ENCODE measurements at regions not wholly inside any gene's neighbourhood (a gene's known extent, or its start where the extent isn't known, plus 50 kb on each side); places are given as distances from the start of the nearest gene placed in this dataset.

DNA sequence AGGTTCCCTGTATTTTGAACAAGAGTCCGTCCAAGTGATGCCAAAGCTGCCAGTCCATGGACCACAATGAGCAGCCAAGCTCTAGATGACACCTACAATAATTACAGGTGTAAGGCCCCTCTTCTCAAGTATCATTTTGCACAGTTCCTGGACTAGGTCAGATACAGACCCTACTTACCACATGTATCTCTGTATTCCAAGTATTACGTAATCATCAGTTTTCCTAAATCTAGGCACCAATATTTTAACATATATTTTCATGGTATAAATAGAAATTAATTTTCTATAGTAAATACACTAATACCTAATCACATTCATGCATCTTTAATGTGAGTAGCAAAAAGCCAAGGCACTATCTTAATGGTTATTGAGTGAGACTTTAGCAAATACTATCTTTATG is 157.0 kb upstream of the PRSS1 start:
- H3K27me3 ChIP-seq: no peaks in the 10 kb centered on the region
- no peaks in the 10 kb centered on the region for H3K36me3 ChIP-seq
- TF ChIP-seq, protein P1, sequence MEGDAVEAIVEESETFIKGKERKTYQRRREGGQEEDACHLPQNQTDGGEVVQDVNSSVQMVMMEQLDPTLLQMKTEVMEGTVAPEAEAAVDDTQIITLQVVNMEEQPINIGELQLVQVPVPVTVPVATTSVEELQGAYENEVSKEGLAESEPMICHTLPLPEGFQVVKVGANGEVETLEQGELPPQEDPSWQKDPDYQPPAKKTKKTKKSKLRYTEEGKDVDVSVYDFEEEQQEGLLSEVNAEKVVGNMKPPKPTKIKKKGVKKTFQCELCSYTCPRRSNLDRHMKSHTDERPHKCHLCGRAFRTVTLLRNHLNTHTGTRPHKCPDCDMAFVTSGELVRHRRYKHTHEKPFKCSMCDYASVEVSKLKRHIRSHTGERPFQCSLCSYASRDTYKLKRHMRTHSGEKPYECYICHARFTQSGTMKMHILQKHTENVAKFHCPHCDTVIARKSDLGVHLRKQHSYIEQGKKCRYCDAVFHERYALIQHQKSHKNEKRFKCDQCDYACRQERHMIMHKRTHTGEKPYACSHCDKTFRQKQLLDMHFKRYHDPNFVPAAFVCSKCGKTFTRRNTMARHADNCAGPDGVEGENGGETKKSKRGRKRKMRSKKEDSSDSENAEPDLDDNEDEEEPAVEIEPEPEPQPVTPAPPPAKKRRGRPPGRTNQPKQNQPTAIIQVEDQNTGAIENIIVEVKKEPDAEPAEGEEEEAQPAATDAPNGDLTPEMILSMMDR (IDR thresholded peaks at IDR 0.05): no peak
- no peaks in the 10 kb centered on the region for H3K4me1 ChIP-seq
- H3K27ac ChIP-seq: no peak overlapping the region
- no peaks in the 10 kb centered on the region for H3K9me3 ChIP-seq
- no peak overlapping the region for H3K4me3 ChIP-seq
- DNase-seq (ENCODE audit: low spot score): no peak

DNA sequence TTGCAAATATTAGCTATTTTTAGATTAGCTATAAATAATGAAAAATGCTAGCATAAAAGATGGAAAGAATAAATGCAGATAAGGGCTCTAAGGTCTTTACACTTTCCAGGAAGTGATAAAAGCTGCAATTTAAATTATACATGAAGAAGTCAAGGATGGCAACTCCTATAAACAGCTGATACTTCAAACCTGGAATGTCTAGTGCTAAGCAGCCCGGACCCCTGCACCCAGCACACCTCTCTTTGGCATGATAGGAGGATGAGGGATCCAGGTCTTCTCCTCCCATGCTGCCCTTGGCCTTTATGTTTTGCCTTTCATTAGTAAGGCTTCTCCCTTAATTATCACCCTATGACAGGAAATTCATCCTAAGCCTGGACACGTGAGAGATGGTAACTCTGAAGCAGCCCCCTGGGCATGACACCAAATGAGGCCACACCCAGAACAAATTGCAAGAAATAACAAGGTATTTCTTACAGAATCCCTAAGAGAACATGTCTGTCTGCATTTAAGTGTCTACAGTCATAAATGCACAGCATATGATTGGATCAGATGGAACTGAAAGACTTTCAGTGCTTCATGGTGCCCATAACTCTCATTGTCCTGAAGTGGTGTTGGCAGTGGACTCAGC is 158.3 kb upstream of the PRSS1 start:
- no peaks in the 10 kb centered on the region for H3K9me3 ChIP-seq
- H3K4me3 ChIP-seq: no peak overlapping the region
- no peaks in the 10 kb centered on the region for H3K4me1 ChIP-seq
- no peaks in the 10 kb centered on the region for H3K27me3 ChIP-seq
- TF ChIP-seq, protein P1 (IDR thresholded peaks at IDR 0.05): no peak
- DNase-seq (ENCODE audit: low spot score): no peak
- H3K27ac ChIP-seq: no peak overlapping the region
- no peaks in the 10 kb centered on the region for H3K36me3 ChIP-seq

- no peak overlapping the region for H3K27ac ChIP-seq
- no peak for DNase-seq (ENCODE audit: low spot score)
- no peaks in the 10 kb centered on the region for H3K36me3 ChIP-seq
- TF ChIP-seq, protein P1 (IDR thresholded peaks at IDR 0.05): no peak
- no peaks in the 10 kb centered on the region for H3K9me3 ChIP-seq
- H3K27me3 ChIP-seq: no peaks in the 10 kb centered on the region
- no peak overlapping the region for H3K4me3 ChIP-seq
- H3K4me1 ChIP-seq: no peaks in the 10 kb centered on the region
Observed at GRCh38 chr7:142590077-142590476, 159.2 kb upstream of the PRSS1 start.

DNA sequence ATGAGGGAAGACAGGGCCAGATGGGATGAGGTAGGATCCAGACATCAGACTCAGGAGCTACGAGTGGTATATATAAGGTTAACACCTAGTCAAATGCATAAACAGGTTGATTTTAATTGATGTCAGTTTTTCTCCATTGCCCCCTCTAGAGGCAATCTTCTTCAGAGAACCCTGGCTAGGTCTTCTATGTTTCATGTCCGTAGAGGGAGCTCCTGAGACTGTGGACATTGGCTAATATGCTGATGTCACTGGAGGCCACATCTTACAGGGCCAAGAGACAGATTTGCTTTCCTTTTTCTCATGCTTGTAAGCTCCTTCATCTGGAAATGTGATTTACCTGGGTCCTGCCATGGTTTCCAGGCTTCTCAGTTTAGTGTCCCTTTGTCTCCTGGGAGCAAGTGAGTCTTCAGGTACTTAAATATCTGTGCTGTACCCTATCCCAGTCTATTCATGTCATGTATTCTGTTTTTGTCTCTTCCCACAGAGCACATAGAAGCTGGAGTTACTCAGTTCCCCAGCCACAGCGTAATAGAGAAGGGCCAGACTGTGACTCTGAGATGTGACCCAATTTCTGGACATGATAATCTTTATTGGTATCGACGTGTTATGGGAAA is 161.6 kb upstream of the PRSS1 start:
- no peaks in the 10 kb centered on the region for H3K9me3 ChIP-seq
- no peak overlapping the region for H3K4me3 ChIP-seq
- TF ChIP-seq, protein P1 (IDR thresholded peaks at IDR 0.05): peak in 1 of 2 donors; percentile 50
- no peak overlapping the region for H3K27ac ChIP-seq
- no peaks in the 10 kb centered on the region for H3K36me3 ChIP-seq
- H3K4me1 ChIP-seq: no peaks in the 10 kb centered on the region
- DNase-seq (ENCODE audit: low spot score): no peak
- no peaks in the 10 kb centered on the region for H3K27me3 ChIP-seq

GRCh38 chr7:142586611-142587010 is 162.7 kb upstream of the PRSS1 start:
- Histone ChIP-seq H3K4me1 (no peaks in the 10 kb centered on the region), H3K4me3 (no peak overlapping the region), H3K27ac (no peak overlapping the region), H3K36me3 (no peaks in the 10 kb centered on the region), H3K9me3 (no peaks in the 10 kb centered on the region), H3K27me3 (no peaks in the 10 kb centered on the region)
- TF ChIP-seq, protein P1 (IDR thresholded peaks at IDR 0.05): no peak
- DNase-seq (ENCODE audit: low spot score): no peak

DNA sequence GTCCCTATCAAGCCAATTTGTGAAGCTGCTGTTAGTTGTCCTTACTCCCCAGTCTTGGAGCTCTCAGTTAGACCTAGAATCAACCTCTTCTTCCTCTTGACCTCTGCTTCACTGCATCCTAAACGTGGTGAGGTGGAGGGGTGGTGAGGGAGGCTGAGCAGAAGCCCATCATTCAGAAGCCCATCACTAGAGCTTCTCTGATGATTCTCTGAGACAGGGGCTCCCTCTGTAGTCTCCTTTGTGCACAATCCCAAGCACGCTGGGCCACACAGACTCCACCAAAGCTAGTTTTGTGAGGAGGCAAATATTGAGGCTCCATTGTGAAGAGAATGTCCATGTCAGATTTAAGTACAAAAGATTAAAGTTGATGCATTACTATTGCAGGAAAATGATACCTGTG is 163.8 kb upstream of the PRSS1 start:
- H3K9me3 ChIP-seq: no peaks in the 10 kb centered on the region
- no peaks in the 10 kb centered on the region for H3K4me1 ChIP-seq
- no peak for DNase-seq (ENCODE audit: low spot score)
- no peaks in the 10 kb centered on the region for H3K36me3 ChIP-seq
- TF ChIP-seq, protein P1 (IDR thresholded peaks at IDR 0.05): no peak
- no peak overlapping the region for H3K4me3 ChIP-seq
- H3K27ac ChIP-seq: no peak overlapping the region
- H3K27me3 ChIP-seq: no peaks in the 10 kb centered on the region

Measured in right atrium auricular region (tissue), 2 donors.